Heart right ventricle (tissue), 16 donors: ENCODE measurements at regions not wholly inside any gene's neighbourhood (a gene's known extent, or its start where the extent isn't known, plus 50 kb on each side); places are given as distances from the start of the nearest gene placed in this dataset.

ENCODE experiments used
- ATAC-seq, 8 donors: fragments of 200-7000 bp; cut with Tn5 transposase; one replicate each; pipeline ENCODE4 v1.9.1; 2020; ENCODE audit warnings: mild to moderate bottlenecking in 8 of 8, moderate library complexity in 8 of 8, moderate number of reproducible peaks in 1 of 8
- DNase-seq, 2 donors: peaks; one replicate each; pipeline ENCODE4 v3.0.0-alpha.2; 2020
- H3K27ac ChIP-seq, 10 donors: fragments of 200-600 bp; sonication (generic) in 2 of 10; one replicate each; pipeline versions ENCODE4 v1.5.0 to v1.8.0; 2020 to 2022; ENCODE audit warnings: mild to moderate bottlenecking in 3 of 10
- H3K27me3 ChIP-seq, 7 donors: fragments of 200-600 bp; one replicate each; pipeline ENCODE4 v1.8.0; 2021 to 2022; ENCODE audit warnings: mild to moderate bottlenecking in 2 of 7
- H3K36me3 ChIP-seq, 9 donors: fragments of 200-600 bp; sonication (generic) in 1 of 9; one replicate each; pipeline versions ENCODE4 v1.5.0 to v1.8.0; 2020 to 2022; ENCODE audit warnings: mild to moderate bottlenecking in 2 of 9
- H3K4me1 ChIP-seq, 9 donors: fragments of 200-600 bp; sonication (generic) in 1 of 9; one replicate each; pipeline versions ENCODE4 v1.5.0 to v1.8.0; 2020 to 2022; ENCODE audit warnings: mild to moderate bottlenecking in 4 of 9
- H3K4me3 ChIP-seq, 10 donors: fragments of 200-600 bp; sonication (generic) in 2 of 10; one replicate each; pipeline versions ENCODE4 v1.5.0 to v1.8.0; 2020 to 2022; ENCODE audit warnings: mild to moderate bottlenecking in 7 of 10, moderate library complexity in 2 of 10
- H3K9me3 ChIP-seq, 11 donors: fragments of 200-600 bp in 10 of 11; sonication (generic) in 2 of 11; one replicate each; pipeline versions ENCODE4 v1.5.0 to v1.8.0; 2013 to 2022; ENCODE audit warnings: mild to moderate bottlenecking in 2 of 11, control low read depth in 1 of 11, moderate library complexity in 1 of 11
- WGBS, 2 donors: extraction: QIAGEN DNeasy Blood & Tissue Kit; methylation state at CpG; one replicate each; pipeline ENCODE4 v1.1.7; 2013; ENCODE audit warnings: inconsistent platforms in 1 of 2; 5-methylcytosine and 5-hydroxymethylcytosine counted together
- intact Hi-C, 10 donors: fragments of 100-400 bp; cut with DNase I; formaldehyde crosslinking; loops; one replicate each; pipeline versions ENCODE4 v1.11.1 to v1.14.2; 2022
- TF ChIP-seq, protein P1 (sequence below), 9 donors: fragments of 200-600 bp; sonication (generic) in 2 of 9; IDR thresholded peaks; one replicate each; pipeline versions ENCODE4 v1.5.0 to v1.8.0; 2021 to 2022; ENCODE audit warnings: antibody characterized with exemption in 9 of 9, mild to moderate bottlenecking in 5 of 9, moderate library complexity in 1 of 9
- donor health status: Arrhythmogenic right ventricular cardiomyopathy.
- donor health status: ischemic (EF 13 %, LVEDD 7.1; RV severe dilation, severe dysfunction).
- donor health status: healthy with polysubstance abuse.
- donor health status: DM: no; HTN: yes; CAD: no.
- donor health status: DM: no; HTN: no; CAD: no.
- donor health status: ischemic (EF 25% LVEDD 6.9; RV normal size, moderate dysfunction).
- donor health status: ischemic (EF 25% LVEDD 5.7; RV mildly dilated, moderate dysfunction).
- donor health status: healthy.
- donor health status: DM: yes; HTN: yes; CAD: no.
- donor health status: Ischemic cardiomyopathy.
- donor health status: ischemic (EF 35%, LVEDD 5.7; RV mildly dilated, moderate dysfunction).
- donor health status: nonischemic (EF 11% LVEDD 7.7; RV severe dilation, severe dysfunction).
- donor health status: DM: yes; HTN: yes; CAD: no.
- donor health status: PGD.
- donor health status: ischemic (EF 29% LVEDD 5.4; RV normal size, mild dysfunction).
- donor health status: nonischemic (EF 23%, LVEDD 6.1; RV moderate dilation, normal function).

- no peak for DNase-seq
- WGBS, 2 donors, result 92 to 94% methylated on average over 4 of the region's 4 CpGs
- TF ChIP-seq, protein P1, sequence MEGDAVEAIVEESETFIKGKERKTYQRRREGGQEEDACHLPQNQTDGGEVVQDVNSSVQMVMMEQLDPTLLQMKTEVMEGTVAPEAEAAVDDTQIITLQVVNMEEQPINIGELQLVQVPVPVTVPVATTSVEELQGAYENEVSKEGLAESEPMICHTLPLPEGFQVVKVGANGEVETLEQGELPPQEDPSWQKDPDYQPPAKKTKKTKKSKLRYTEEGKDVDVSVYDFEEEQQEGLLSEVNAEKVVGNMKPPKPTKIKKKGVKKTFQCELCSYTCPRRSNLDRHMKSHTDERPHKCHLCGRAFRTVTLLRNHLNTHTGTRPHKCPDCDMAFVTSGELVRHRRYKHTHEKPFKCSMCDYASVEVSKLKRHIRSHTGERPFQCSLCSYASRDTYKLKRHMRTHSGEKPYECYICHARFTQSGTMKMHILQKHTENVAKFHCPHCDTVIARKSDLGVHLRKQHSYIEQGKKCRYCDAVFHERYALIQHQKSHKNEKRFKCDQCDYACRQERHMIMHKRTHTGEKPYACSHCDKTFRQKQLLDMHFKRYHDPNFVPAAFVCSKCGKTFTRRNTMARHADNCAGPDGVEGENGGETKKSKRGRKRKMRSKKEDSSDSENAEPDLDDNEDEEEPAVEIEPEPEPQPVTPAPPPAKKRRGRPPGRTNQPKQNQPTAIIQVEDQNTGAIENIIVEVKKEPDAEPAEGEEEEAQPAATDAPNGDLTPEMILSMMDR (IDR thresholded peaks at IDR 0.05), result no peak
- H3K4me1 ChIP-seq, result no peaks in the 10 kb centered on the region
- no peak for ATAC-seq
- H3K27ac ChIP-seq, result no peak overlapping the region
- no peaks in the 10 kb centered on the region for H3K9me3 ChIP-seq
- no peaks in the 10 kb centered on the region for H3K36me3 ChIP-seq
- intact Hi-C loops, result loop anchor here in 1 of 10 donors (10.0 kb wide), 1 partner anchor 273 kb away; no protein-coding TSS in a partner anchor
- no peak overlapping the region for H3K4me3 ChIP-seq
- no peaks in the 10 kb centered on the region for H3K27me3 ChIP-seq
Observed at GRCh38 chr7:93812061-93812460, 78.5 kb downstream of the TFPI2 start.

GRCh38 chr7:93811198-93811597 is 79.4 kb downstream of the TFPI2 start:
- intact Hi-C loops, result loop anchor here in 1 of 10 donors (10.0 kb wide), 1 partner anchor 274 kb away; no protein-coding TSS in a partner anchor
- no peaks in the 10 kb centered on the region for H3K36me3 ChIP-seq
- H3K27me3 ChIP-seq, result no peaks in the 10 kb centered on the region
- ATAC-seq (no peak), DNase-seq (no peak)
- H3K4me3 ChIP-seq, result no peak overlapping the region
- no peak overlapping the region for H3K27ac ChIP-seq
- TF ChIP-seq, protein P1 (IDR thresholded peaks at IDR 0.05), result no peak
- no peaks in the 10 kb centered on the region for H3K4me1 ChIP-seq
- no peaks in the 10 kb centered on the region for H3K9me3 ChIP-seq

- Histone ChIP-seq H3K36me3 (no peaks in the 10 kb centered on the region), H3K27me3 (no peaks in the 10 kb centered on the region), H3K4me3 (no peak overlapping the region), H3K4me1 (no peaks in the 10 kb centered on the region), H3K9me3 (no peaks in the 10 kb centered on the region), H3K27ac (no peak overlapping the region)
- no peak for ATAC-seq
- intact Hi-C loops, result loop anchor here in 1 of 10 donors (10.0 kb wide), 1 partner anchor 274 kb away; no protein-coding TSS in a partner anchor
- TF ChIP-seq, protein P1 (IDR thresholded peaks at IDR 0.05), result no peak
- no peak for DNase-seq
Observed at GRCh38 chr7:93810561-93810960, 80.0 kb downstream of the TFPI2 start.

DNA sequence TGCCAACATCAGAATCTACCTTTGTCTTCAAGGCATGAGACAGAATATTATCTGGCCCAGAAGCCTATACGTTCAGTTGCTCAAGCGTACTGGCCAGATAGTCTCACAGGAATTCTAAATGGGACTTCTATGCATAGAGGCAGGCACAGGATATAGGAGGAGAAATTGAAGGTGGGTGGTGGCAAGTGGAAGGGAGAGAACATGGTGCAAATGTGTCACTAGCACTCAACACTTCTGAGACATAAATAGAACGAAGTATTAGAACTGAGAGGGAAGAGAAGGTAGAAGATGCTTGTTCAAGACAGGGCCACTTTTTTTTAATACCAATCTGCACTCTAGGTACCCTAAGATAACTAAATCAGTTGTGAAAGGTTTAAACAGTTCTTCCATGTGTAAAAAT is 85.8 kb downstream of the TFPI2 start:
- intact Hi-C loops, result loop anchor here in 4 of 10 donors (5.0 to 10.0 kb wide), 3 partner anchors 280 to 420 kb away; no protein-coding TSS in a partner anchor
- Histone ChIP-seq H3K4me1 (no peaks in the 10 kb centered on the region), H3K4me3 (no peak overlapping the region), H3K9me3 (peaks cover 0 to 21% (median 0%) of the 10 kb centered on the region in 11 donors), H3K36me3 (no peaks in the 10 kb centered on the region), H3K27ac (no peak overlapping the region), H3K27me3 (no peaks in the 10 kb centered on the region)
- TF ChIP-seq, protein P1 (IDR thresholded peaks at IDR 0.05), result no peak
- ATAC-seq (no peak), DNase-seq (no peak)
- WGBS, 2 donors, result 38 to 51% methylated on average over 3 of the region's 3 CpGs
